Natural killer cell (primary cell): ENCODE measurements at regions not wholly inside any gene's neighbourhood (a gene's known extent, or its start where the extent isn't known, plus 50 kb on each side); places are given as distances from the start of the nearest gene placed in this dataset.

Experiments used
- ATAC-seq, 3 donors: fragments of 150-1000 bp in 2 of 3; fragments of 200-7000 bp in 1 of 3; cut with Tn5 transposase; 1 replicate in 1 of 3; 2 replicates in 2 of 3; pipeline ENCODE4 v1.10.0; 2021; ENCODE audit warnings: mild to moderate bottlenecking in 2 of 3, moderate library complexity in 2 of 3
- DNase-seq, 2 donors: peaks; one replicate each; pipeline versions ENCODE4 v3.0.0 to v3.0.0-alpha.2; 2013 to 2021; ENCODE audit warnings: mixed read lengths in 1 of 2
- H3K27ac ChIP-seq: one replicate; pipeline ENCODE4 v1.5.1; 2013; ENCODE audit warnings: mild to moderate bottlenecking, low read length
- H3K27me3 ChIP-seq: one replicate; pipeline ENCODE4 v1.6.1; 2013; ENCODE audit warnings: low read length; ENCODE audit not compliant: control insufficient read depth, insufficient read depth
- H3K36me3 ChIP-seq: one replicate; pipeline ENCODE4 v1.6.1; 2013; ENCODE audit warnings: low read length; ENCODE audit not compliant: control insufficient read depth, insufficient read depth
- H3K4me1 ChIP-seq: one replicate; pipeline ENCODE4 v1.6.1; 2013; ENCODE audit warnings: low read length; ENCODE audit not compliant: control insufficient read depth, insufficient read depth
- H3K4me3 ChIP-seq: one replicate; pipeline ENCODE4 v1.5.1; 2013; ENCODE audit warnings: low read length
- H3K9me3 ChIP-seq: one replicate; pipeline ENCODE4 v1.6.1; 2013; ENCODE audit warnings: low read length; ENCODE audit not compliant: control insufficient read depth, insufficient read depth
- H3K27ac Mint-ChIP-seq, 2 donors: one replicate each; pipeline ENCODE4 v1.8.0; 2022; ENCODE audit warnings: mild to moderate bottlenecking in 2 of 2, mixed read lengths in 2 of 2, moderate library complexity in 1 of 2
- H3K27me3 Mint-ChIP-seq, 2 donors: one replicate each; pipeline ENCODE4 v1.8.0; 2022; ENCODE audit warnings: low read depth in 2 of 2, mixed read lengths in 2 of 2
- H3K36me3 Mint-ChIP-seq: one replicate; pipeline ENCODE4 v1.8.0; 2022; ENCODE audit warnings: mixed read lengths
- H3K4me1 Mint-ChIP-seq, 2 donors: one replicate each; pipeline ENCODE4 v1.8.0; 2022; ENCODE audit warnings: mixed read lengths in 2 of 2
- H3K4me3 Mint-ChIP-seq: one replicate; pipeline ENCODE4 v1.8.0; 2022; ENCODE audit warnings: mild to moderate bottlenecking, moderate library complexity, mixed read lengths
- H3K9me3 Mint-ChIP-seq, 2 donors: one replicate each; pipeline ENCODE4 v1.8.0; 2022; ENCODE audit warnings: mixed read lengths in 2 of 2
- WGBS: methylation state at CpG from one replicate; pipeline ENCODE4 v1.1.7; 2013; ENCODE audit warnings: missing lambda C conversion rate; ENCODE audit not compliant: insufficient coverage; 5-methylcytosine and 5-hydroxymethylcytosine counted together
- intact Hi-C: fragments of 100-400 bp; cut with micrococcal nuclease; formaldehyde crosslinking; loops from one replicate; pipeline ENCODE4 v1.14.2; 2022
- TF ChIP-seq, protein P1 (sequence below): fragments of 200-600 bp; IDR thresholded peaks from one replicate; pipeline ENCODE4 v1.8.0; 2022; ENCODE audit warnings: antibody characterized with exemption

DNA sequence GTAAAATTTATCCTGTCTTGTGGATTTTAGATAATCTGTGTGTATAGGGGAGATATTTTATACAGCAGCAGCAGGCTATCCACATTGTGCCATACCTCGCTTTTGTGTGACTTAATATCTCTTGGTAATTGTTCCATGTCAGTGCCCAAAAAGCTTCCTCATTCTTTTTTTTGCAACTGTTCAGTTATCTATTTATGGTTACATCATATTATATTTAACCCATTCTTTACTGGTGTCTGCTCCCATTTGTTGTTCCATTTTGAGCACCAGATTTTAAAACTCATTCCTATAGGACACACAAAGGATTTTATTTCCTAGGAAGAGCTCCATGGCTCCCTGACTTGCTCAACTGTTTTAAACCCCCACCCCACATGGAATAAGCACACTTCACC, 86.3 kb upstream of the RASGRP1 start:
- no peaks in the 10 kb centered on the region for H3K36me3 Mint-ChIP-seq
- TF ChIP-seq, protein P1, sequence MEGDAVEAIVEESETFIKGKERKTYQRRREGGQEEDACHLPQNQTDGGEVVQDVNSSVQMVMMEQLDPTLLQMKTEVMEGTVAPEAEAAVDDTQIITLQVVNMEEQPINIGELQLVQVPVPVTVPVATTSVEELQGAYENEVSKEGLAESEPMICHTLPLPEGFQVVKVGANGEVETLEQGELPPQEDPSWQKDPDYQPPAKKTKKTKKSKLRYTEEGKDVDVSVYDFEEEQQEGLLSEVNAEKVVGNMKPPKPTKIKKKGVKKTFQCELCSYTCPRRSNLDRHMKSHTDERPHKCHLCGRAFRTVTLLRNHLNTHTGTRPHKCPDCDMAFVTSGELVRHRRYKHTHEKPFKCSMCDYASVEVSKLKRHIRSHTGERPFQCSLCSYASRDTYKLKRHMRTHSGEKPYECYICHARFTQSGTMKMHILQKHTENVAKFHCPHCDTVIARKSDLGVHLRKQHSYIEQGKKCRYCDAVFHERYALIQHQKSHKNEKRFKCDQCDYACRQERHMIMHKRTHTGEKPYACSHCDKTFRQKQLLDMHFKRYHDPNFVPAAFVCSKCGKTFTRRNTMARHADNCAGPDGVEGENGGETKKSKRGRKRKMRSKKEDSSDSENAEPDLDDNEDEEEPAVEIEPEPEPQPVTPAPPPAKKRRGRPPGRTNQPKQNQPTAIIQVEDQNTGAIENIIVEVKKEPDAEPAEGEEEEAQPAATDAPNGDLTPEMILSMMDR = no peak
- H3K9me3 Mint-ChIP-seq = no peaks in the 10 kb centered on the region
- no peaks in the 10 kb centered on the region for H3K27me3 Mint-ChIP-seq
- Histone ChIP-seq H3K27me3 (no peaks in the 10 kb centered on the region), H3K27ac (peak overlapping the region; percentile 75), H3K4me3 (peak overlapping the region; percentile 25), H3K36me3 (no peaks in the 10 kb centered on the region), H3K9me3 (no peaks in the 10 kb centered on the region), H3K4me1 (peaks cover 52% of the 10 kb centered on the region)
- H3K27ac Mint-ChIP-seq = peak overlapping the region; percentile 95 to 96
- intact Hi-C loops = no loop called here
- 43% methylated on average over 1 of the region's 1 CpG for WGBS
- no peak for ATAC-seq
- peaks cover 72 to 75% of the 10 kb centered on the region in 2 donors for H3K4me1 Mint-ChIP-seq
- peak overlapping the region; percentile 89 for H3K4me3 Mint-ChIP-seq
- peak in 1 of 2 donors; percentile 39 for DNase-seq

DNA sequence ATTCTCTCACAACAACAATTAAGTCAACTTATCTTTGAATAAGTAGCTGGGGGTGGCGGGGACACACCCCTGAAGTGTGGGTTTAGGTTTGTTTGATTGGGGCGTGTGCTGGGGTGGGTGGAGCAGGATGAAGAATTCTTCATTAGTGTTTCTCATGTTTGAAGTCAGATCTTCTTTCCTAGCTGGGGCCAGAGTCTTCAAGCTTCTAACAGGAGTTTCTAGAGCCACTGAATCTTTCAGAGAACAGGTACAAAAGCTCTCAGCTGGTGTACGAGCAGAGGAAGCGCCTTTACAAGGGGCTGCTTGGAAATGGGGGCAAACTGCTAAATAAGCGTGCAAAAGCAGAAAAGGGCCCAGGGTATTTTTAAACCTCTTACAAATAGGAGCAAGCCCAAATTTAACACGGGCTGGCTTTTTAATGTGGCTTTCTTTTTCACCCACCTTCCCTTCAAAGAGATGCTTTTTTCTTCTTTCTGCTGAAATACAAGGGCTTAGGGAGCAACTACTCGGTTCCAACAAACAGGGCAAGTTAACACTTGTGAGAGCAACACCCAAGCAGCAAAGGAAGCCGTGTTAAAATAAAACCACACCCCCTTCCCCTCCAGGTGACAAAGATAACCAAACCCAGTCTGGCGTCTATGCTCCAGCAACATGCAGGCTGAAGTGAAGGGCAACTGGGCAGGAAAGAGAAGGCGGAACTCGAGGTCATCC, 86.9 kb upstream of the RASGRP1 start:
- peaks cover 72 to 77% of the 10 kb centered on the region in 2 donors for H3K4me1 Mint-ChIP-seq
- intact Hi-C loops = no loop called here
- peak overlapping the region; percentile 95 to 96 for H3K27ac Mint-ChIP-seq
- no peaks in the 10 kb centered on the region for H3K9me3 Mint-ChIP-seq
- TF ChIP-seq, protein P1 = no peak
- H3K36me3 ChIP-seq = no peaks in the 10 kb centered on the region
- no peaks in the 10 kb centered on the region for H3K9me3 ChIP-seq
- DNase-seq (peak; percentile 25 to 89), ATAC-seq (peak; percentile 62 to 69 (median 63))
- H3K27me3 Mint-ChIP-seq = no peaks in the 10 kb centered on the region
- H3K4me3 Mint-ChIP-seq = peak overlapping the region; percentile 89
- peak overlapping the region; percentile 25 for H3K4me3 ChIP-seq
- H3K4me1 ChIP-seq = peaks cover 52% of the 10 kb centered on the region
- H3K27ac ChIP-seq = peak overlapping the region; percentile 75
- H3K27me3 ChIP-seq = no peaks in the 10 kb centered on the region
- WGBS = 2% methylated on average over 11 of the region's 11 CpGs
- H3K36me3 Mint-ChIP-seq = no peaks in the 10 kb centered on the region

DNA sequence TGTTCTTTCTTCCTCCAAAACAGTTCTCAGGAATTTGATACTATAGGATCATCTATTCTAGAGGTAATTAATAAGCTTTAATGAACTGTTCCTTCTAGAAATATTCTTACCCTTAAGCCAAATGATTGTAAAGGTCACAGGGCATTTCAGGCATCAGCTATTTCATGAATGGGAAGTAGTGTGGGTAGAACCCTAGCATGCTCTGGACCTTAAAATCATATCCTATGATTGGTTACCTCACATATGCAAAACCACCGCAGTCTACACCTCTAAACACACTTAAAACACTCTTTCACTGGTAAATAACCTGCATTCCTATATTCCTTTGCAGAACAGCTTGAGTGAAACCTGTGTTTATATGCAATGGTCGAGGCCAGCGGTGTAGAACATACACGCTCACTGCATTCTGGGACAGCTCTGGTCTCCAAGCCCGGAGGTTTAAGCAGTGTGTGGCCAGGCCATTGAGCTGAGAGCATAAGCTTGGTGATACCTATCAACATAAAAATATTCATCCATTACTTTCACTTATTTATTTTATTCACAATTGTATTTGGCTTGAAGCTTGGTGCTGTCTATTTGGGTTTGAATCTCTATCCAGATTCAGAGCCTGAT, 87.7 kb upstream of the RASGRP1 start:
- no peaks in the 10 kb centered on the region for H3K9me3 ChIP-seq
- no peak overlapping the region for H3K4me3 ChIP-seq

More for the DNA sequence above, 87.7 kb upstream of the RASGRP1 start:
- Histone ChIP-seq H3K36me3 (no peaks in the 10 kb centered on the region), H3K4me1 (peaks cover 46% of the 10 kb centered on the region), H3K27me3 (no peaks in the 10 kb centered on the region), H3K27ac (peak overlapping the region; percentile 75)
- DNase-seq (peak in 1 of 2 donors; percentile 43), ATAC-seq (peak in 1 of 3 donors; percentile 2)
- no peaks in the 10 kb centered on the region for H3K9me3 Mint-ChIP-seq
- TF ChIP-seq, protein P1 = no peak
- H3K4me1 Mint-ChIP-seq = peaks cover 68 to 70% of the 10 kb centered on the region in 2 donors
- H3K27ac Mint-ChIP-seq = peak overlapping the region; percentile 95 to 96
- intact Hi-C loops = no loop called here
- 35% methylated on average over 5 of the region's 5 CpGs for WGBS
- H3K36me3 Mint-ChIP-seq = no peaks in the 10 kb centered on the region
- no peaks in the 10 kb centered on the region for H3K27me3 Mint-ChIP-seq
- H3K4me3 Mint-ChIP-seq = peak overlapping the region; percentile 89
